Posterior cingulate gyrus (tissue), 11 donors: ENCODE measurements at regions not wholly inside any gene's neighbourhood (a gene's known extent, or its start where the extent isn't known, plus 50 kb on each side); places are given as distances from the start of the nearest gene placed in this dataset.
"Not testable (repeated sequence)": the region's sequence is repeated elsewhere in the genome, so short reads cannot be mapped to it uniquely, and the experiment has no call there.

Source experiments
- DNase-seq, 10 donors: peaks; one replicate each; pipeline versions ENCODE4 v3.0.0 to v3.0.0-alpha.2; 2020 to 2021; ENCODE audit warnings: mixed read lengths in 3 of 10
- intact Hi-C: fragments of 100-400 bp; cut with DNase I; formaldehyde crosslinking; loops from one replicate; pipeline ENCODE4 v1.15.1; 2023

DNA sequence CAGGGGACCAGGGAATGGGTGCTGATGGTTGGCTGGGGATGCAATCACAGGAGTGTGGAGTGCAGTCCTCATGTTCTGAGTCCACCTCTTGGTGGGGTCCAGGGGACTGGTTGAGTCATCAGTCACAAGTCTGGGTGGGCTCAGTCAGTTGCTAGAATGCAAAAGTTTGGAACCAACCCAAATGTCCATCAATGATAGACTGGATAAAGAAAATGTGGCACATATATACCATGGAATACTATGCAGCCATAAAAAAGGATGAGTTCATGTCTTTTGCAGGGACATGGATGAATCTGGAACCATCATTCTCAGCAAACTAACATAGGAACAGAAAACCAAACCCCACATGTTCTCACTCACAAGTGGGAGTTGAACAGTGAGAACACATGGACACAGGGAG, 199.0 kb upstream of the PITRM1 start:
- DNase-seq, intact Hi-C loops: not testable (repeated sequence)

DNA sequence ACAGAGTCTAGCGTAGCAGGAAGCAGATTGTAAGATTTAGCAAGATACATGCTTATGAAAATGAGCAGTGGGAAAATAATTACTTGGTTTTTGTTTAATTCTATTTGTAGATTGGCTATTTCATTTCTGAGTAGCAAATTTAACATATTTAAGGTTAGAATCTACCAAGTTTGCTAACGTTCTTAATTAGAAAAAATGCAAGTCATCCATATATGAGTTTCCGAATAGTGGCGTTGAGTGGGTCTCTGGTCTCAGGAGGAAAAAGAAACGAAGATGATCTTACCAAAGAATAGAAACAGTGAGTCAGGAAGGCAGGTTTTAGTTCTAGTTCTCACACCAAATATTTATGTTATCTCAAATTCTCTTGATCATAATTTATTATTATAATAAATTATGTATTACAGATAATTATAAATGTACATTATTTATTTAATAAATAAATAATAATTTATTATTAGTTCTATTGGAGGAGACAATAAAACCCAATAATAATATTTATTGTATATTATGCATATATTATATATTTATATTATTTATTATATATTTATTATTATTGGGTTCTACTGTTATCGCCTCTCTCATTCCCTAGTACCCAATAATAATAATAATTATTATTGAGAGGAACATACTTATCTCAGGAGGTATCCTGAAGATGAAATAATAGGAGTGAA, 194.3 kb upstream of the PITRM1 start:
- intact Hi-C loops = no loop called here

DNA sequence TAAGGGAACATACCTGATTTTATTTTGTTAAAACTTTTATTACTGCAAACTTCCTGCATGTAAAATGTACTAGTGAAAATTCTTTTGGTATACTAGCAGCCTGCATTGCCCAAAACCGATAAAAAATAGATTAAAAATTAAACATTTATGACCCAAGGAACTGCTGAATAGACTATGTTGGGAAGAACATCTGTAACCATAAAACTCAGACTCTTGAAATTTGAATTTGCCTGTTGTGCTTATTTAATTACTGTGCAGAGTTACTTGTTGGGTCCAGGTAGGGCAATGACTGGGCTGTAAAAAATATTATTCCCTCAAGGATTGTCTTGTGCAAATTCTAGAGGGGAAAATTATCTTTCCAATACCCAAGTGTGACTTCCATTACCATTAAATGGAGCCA, 193.5 kb upstream of the PITRM1 start:
- intact Hi-C loops = no loop called here
- no peak for DNase-seq

More for the DNA sequence above, 194.3 kb upstream of the PITRM1 start:
- DNase-seq = no peak

DNA sequence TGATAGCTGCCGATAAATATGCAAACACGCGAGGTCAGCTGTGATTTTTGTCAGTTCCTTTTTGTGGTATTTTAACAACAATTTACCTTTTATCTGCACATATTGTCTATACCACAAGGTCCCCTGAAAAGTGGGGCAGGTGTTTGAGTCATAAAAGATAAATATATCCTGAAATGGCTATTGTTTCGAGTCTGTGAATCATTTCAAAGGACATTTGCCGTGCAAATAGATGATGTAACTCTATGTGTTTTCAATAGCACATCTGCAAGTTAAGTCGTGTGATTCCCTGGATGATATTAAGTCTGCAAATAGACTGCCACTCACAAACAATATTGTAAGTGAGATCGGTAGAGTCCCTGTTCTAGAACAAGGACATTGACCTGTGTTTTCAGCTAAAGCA, 193.0 kb upstream of the PITRM1 start:
- DNase-seq = no peak
- intact Hi-C loops = no loop called here

DNA sequence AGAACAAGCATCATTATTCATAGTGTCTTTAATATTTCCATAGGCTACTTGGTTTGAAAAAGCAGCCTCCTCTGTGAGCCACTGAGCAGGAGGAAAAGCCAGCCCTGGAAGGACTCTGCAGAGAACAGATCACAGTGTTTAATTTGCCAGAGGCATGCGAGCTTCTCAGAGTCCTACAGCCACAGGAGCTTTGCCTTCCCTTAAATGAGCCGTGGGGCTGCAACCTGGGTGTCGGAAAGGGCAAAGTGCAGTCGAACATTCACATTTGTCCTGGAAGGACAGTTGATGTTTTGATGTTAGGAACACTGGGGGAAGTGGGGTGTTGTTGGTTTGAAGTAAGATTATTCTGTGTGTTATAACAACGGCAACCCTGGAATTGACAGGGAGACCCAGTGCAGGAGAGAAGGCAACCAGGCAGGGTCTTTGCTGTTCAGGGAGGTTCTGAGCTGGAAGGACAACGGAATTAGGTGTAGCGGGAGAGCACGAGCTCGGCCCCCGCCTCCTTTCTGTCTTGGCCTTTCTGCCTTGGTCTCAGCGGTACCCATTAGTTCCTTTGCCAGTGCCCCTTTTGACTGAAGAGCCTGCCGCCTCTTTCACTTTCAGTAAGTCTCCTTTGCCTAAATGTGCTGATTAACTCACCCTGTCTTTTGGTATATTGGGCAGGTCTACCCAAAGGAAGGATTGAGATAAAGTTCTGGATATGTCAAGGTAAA, 192.3 kb upstream of the PITRM1 start:
- intact Hi-C loops = no loop called here
- DNase-seq = no peak

DNA sequence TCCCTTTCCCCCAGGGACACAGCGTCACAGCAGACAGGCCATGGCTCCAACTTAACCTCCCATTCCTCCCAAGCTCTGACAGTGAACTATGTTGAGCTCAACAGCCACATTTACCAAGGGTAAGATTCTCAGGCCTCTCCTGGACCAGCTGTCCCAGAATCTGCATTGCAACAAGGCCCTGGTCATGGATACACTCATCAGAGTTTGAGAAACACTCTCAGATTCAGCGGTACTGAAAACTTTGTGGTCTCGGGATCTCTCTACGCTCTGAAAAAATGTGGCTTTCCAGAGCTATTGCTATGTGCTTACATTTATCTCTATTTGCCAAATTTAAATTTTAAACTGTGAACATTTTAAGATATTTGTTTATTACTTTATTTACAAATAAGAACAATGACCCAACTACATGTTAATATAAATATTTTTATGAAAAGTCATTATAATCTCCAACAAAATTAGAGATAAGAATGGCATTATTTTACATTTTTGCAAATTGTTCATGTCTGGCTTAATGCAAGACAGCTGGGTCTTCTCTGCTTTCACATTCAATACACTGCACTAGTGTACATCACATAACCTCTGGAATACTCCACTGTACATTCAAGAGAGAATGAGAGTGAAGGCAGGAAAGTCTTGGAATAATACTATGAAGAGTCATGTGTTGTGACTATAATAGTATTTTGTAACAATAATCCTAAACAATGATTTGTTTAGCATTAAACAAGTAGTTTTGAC, 190.9 kb upstream of the PITRM1 start:
- no peak for DNase-seq
- intact Hi-C loops = no loop called here

DNA sequence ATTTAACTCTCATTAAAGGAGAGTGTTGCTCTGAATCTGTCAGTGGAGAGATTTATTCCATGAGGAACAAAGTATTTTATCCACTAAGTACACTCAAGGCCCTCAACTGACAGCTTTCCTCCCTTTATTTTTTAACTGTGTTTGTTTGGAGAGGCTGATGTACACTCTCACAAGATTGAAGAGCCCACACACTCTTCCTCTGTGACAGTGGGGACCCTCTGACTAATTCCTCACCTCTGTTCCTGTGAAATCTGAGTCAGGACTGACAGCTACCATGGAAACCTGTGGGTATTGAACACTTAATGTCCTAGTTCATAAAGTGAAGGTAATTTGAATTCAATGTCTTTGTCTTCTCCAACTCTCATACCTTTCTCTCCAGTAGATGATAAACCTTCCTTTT, 189.8 kb upstream of the PITRM1 start:
- DNase-seq = no peak
- intact Hi-C loops = no loop called here

DNA sequence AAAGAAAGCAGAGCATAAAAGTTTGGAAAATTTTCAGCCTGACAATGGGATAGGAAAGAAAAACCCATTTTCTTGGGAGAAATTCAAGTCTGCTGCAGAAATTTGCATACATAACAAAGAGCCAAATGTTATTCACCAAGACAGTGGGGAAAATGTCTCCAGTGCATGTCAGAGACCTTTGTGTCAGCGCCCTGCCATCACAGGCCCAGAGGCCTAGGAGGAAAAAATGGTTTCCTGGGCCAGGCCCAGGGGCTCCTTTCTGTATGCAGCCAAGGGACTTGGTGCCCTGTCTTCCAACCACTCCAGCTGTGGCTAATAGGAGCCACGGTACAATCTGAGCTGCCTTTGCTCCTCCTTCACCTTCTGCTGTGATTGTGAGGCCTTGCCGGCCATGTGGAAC, 189.1 kb upstream of the PITRM1 start:
- intact Hi-C loops = no loop called here
- DNase-seq = no peak

DNA sequence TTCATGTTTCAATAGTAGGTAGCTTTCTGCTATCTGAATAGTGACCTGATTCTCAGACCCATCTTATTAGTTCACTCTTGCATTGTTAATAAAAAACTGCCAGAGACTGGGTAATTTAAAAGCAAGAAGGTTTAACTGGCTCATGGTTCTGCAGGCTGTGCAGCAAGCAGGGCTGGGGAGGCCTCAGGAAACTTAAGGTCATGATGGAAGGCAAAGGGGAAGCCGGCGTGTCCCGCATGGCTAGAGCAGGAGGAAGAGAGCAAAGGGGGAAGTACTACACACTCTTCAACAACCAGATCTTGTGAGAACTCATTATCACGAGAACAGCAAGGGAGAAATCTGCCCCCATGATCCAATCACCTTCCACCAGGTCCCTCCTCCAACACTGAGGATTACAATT, 185.2 kb upstream of the PITRM1 start:
- intact Hi-C loops = no loop called here
- DNase-seq = no peak

DNA sequence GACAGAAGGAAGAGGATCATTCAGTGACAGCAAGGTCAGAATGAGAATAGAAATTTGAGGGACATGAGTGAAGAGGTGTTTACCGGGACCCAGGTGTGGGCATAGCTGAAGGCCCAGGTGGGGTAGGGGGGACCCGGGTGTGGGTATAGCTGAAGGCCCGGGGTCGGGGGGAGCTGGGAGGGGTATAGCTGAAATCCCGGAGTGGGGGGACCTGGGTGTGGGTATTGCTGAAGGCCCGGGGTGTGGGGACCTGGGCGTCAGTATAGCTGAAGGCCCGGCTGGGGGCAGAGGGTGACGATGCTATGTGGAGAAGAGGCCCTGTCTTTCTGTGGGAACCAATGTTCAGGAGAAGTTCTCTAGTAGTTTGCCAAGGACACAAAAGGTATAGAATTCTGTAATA, 183.0 kb upstream of the PITRM1 start:
- peak in 1 of 10 donors; percentile 73 for DNase-seq
- intact Hi-C loops = no loop called here

DNA sequence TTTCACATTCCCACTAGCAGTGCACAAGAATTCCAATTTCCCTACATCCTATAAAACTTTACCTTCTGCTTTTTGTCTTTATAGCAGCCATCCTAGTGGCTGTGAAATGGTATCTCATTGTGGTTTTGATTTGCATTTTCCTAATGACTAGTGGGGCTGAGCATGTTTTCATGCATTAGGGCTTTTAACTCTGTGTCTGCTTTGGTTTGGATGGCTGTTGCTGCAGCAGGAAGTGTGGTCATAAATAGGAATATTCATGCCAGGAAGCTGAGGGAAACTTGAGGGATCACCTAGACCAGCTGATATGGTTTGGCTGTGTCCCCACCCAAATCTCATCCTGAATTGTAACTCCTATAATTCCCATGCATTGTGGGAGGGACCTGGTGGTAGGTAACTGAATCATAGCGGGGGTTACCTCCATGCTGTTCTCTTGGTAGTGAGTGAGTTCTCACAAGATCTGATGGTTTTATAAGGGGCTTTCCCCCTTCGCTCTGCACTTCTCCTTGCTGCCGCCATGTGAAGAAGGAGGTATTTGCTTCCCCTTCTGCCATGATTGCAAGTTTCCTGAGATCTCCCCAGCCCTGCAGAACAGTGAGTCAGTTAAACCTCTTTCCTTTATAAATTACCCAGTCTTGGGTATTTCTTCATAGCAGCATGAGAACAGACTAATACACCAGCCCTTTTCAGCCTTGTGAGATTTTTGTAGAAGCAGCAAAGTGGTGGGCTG, 181.8 kb upstream of the PITRM1 start:
- no peak for DNase-seq
- intact Hi-C loops = no loop called here

DNA sequence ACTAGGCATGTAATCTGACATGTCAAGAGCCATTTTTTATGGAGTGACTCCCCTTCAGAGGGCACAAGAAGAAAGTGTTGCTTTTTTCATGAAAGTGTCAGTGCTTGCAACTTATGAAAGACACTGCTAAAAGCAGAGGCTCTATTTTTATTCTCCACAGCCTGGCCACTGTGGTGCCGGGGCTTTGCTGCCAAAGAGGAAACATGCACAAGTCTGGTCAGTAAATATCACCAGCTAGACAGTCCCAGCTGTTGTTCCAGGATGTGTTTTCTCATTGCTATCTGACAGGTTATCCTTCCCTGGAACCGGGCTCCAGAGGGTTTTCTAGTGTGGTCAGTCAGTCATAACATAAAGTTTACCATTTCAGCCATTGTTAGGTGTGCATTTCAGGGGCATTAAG, 180.7 kb upstream of the PITRM1 start:
- intact Hi-C loops = no loop called here
- DNase-seq = peak in 2 of 10 donors; percentile 14 to 81

DNA sequence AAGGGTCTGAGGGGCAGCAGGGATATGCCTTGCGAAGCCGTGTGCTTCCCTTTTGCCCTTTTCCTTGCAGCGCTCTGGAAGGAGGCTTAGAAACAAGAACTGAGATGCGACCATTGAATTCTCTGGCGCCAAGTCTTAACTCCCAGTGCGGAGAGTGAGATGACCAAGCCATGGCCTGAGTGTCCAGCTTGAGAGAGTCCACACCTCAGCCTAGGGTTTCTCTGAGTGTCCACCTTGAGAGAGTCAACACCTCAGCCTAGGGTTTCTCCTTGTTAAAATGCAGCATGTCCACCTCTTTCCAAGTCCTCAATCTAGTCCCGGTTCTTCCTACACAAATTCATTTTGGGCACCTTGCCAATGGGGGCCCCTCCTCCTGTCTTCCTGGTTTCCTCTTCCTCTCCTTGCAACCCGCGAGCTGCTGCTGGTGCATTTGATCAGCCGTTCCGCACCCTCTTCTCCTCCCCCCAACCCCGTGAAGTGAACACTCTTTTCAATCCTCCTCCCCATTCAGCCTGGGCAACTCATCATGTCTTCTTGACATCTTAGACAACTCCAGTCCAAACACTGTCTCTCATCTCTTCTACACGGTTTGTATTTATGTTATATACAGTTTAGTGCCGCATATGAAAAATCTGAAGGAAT, 178.2 kb upstream of the PITRM1 start:
- DNase-seq = peak in 1 of 10 donors; percentile 75
- intact Hi-C loops = no loop called here

DNA sequence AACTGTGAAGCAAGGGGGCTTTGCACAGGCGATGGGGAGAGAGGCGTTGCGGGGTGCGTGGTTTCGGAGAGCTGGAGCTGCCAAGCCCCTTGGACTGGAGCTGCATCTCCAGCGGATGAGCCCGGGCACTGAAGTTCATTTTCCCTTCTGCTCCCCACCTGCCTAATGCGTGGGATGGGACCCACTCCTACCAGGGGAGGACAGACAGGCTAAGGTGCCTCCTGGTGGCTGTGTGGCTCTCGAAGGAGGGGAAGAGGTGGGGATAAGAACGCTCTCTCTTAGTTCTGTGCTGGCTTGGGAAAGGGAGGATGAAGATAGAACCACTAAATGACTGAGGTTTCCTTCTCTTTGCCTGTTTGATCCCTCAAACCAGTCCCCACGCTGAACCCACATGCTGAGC, 177.6 kb upstream of the PITRM1 start:
- intact Hi-C loops = no loop called here
- no peak for DNase-seq

DNA sequence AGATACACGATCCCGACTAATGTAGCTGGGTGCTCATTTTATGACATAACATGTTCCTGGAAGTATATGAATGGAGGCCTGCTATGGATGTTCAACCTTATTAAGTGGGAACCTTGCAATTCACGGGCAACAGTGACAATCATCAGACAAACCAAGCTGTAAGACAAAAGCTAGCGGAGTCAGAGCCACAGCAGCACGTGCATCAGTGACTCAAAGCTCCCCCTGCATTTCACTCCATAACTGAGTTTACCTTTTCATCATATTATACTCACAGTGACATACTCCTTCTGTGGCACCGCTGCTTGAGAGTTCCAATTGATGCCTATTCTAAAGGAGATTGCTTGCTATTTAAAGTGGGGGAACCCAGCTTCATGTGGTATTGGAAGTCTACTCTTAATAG, 176.0 kb upstream of the PITRM1 start:
- intact Hi-C loops = no loop called here
- no peak for DNase-seq

DNA sequence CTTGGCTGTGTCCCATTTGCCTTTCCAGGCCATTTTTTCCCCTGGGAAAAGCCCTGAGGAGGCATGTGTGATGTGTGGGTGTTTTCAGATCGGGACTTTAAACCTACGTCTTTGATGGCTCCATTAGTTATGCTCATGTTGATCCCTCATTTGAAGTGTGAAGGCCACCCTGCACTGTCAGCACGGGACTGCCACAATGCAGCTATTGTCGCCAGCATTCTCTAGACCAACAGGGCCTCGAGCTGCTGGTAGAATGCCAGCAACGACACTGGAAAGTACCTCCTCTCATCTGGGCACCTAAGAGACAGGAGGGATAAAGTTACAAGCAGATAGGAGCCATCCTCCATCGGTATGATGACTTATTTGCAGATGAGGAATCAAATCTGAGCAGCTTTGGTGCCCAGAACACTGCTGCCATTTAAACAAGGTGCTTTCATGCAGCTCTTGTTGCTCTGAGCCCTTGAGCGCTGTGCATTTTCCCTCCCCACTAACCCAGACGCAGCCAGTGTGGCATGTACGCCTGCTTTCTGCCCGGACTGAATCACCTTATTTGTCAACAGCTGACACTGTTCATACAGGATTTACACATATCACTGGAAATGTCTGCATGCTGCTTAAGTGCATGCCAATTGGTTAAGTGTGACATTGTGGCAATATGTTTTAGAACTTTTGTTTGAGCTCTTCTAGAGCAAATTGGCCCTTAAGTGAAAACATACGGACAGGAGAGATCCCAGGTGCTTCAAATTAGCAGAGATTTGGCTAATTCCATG, 175.0 kb upstream of the PITRM1 start:
- intact Hi-C loops = no loop called here
- peak in 1 of 10 donors; percentile 24 for DNase-seq

DNA sequence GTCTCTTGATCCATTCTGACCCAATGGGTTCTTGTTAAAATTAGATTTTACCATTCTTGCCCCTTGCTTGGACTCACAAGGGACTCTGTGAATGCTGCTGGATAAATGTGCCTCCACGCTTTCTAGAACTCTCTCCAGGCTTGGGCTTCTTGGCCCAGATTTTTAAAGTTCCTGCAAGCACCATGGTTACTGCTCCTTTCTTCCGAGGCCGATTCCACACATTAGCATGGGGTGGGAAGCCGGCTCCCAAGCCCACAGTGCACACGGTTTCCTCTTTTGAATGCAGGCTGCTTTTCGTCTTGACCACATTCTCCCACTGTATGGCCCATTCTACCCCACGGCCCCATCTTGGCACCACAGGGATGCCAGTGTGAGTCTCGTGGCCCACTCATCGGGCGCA, 174.3 kb upstream of the PITRM1 start:
- intact Hi-C loops = no loop called here
- DNase-seq = no peak

DNA sequence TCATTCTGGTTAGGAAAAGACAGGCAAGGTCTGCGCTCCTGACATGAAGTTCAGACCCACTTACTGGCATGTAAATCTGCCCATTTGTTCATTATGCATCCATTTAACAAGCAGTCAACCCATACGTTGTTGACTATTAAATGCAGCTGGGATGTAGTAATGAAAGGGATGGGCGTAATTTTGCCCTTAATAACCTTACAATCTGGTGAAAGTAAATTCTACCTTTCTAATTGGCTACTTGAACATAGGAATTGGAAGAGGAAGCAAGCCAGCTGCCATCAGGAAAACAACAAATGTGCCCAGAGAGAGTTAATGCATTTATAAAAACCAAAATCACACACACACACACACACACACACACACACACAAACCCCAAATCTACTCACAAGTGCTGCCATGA, 170.2 kb upstream of the PITRM1 start:
- no peak for DNase-seq
- intact Hi-C loops = no loop called here

DNA sequence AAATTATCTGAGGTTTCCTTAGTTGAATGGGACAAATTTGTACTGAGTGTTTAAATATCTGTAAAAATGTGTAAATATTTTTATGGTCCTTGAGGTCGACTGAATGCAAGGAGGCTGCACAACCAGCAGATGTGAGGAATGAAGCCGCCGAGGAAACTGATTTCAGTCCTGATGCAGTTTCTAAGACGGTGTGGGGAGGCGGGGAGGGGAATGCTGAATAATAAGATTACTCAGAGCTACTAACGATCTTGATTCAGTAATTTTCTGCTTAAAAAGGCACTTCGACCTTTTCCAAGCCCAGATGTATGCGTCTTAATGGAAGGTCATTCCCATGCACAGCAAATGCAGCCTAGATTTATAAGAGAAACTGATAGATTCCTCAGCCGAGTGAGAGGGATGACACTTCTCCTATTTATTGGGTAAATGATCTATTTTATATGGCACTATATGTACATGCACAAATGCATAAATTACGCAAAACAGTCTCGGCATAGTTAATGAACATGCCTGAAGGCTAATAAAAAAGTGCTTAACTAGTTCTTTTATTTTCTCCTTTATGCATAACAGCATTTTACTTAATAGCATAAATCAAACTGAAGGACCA, 167.6 kb upstream of the PITRM1 start:
- intact Hi-C loops = no loop called here

More for the DNA sequence above, 167.6 kb upstream of the PITRM1 start:
- DNase-seq = no peak
